HG02943 (cell line): ENCODE measurements at regions not wholly inside any gene's neighbourhood (a gene's known extent, or its start where the extent isn't known, plus 50 kb on each side); places are given as distances from the start of the nearest gene placed in this dataset.

Source experiments
- ATAC-seq: cut with Tn5 transposase; IDR thresholded peaks from one replicate; pipeline ENCODE4 v1.9.1; 2021; ENCODE audit warnings: mild to moderate bottlenecking, low read depth, moderate library complexity; ENCODE audit not compliant: unreplicated experiment

DNA sequence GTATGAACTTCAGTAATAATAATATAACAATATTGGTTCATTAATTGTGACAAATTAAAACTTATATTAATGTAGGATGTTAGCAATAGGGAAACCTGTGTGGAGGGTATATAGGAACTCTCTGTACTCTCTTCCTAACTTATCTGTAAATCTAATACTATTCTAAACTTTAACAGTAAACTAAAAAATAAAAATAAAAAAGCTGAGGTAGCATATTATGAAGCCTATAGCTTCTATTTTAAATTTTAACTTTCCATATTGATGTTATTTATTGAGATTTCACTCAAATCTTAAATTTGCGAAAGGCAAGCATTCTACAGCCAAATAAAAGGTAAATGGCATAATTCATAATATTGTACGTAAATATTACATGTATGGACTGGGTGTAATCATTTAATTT lies 326.4 kb downstream of the MEI4 start:
- ATAC-seq, result no peak

DNA sequence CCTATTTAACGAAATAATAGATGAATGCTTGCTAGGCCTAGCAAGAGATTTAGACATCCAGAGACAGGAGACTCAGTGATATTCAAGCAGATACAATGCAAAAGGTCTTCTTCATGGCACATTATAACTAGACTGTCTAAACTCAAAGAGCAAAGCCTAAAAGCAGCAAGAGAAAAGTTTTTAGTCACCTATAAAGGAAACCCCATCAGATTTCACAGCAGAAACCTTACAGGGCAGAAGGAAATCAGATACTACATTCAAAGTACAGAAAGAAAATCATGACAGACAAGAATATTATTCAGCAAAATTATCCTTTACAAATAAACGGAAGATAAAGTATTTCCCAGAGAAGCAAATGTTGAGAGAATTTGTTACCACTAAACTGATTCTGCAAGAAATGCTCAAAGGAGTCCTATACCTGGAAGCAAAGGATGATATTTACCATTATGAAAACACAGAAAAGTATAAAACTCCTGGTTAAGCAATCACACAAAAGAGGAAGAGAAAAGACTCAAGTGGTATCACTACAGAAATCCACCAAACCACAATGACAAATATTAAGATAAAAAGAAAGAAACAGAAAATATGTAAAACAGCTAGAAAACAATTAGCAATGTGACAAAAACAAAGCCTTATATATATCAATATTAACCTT lies 333.7 kb downstream of the MEI4 start:
- no peak for ATAC-seq

DNA sequence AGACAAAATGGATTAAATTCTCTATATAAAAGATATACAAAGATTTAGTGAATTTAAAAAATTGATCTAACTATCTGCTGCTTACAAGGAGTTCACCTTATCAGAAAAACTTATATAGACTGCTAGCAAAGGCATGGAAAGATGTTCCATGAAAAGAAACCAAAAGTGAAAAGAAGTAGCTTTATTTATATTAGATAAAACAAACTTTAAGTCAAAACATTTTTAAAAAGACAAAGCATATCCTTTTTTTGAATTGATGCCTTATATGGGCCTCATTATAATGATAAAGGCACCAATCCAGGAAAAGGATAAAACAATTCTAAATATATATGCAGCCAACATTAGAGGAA lies 334.2 kb downstream of the MEI4 start:
- no peak for ATAC-seq

DNA sequence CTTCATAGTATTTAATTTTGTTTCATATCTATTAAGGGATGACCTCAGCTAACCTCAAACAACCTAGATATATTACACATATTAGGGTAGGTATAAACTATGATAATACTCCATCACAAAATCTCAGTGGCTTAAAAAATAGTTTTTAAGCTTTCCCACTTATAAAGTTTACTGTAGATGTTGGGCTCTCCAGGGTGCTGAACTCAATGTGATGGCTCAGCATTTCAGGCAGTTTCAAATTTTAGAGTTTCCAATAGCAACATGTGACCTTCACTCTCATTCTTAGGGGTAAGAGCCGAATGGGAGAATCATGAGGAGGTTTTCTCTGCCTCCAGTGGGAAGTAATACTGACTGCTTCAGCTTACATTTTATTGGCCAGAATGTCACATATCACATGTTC lies 357.3 kb downstream of the MEI4 start:
- ATAC-seq, result no peak

DNA sequence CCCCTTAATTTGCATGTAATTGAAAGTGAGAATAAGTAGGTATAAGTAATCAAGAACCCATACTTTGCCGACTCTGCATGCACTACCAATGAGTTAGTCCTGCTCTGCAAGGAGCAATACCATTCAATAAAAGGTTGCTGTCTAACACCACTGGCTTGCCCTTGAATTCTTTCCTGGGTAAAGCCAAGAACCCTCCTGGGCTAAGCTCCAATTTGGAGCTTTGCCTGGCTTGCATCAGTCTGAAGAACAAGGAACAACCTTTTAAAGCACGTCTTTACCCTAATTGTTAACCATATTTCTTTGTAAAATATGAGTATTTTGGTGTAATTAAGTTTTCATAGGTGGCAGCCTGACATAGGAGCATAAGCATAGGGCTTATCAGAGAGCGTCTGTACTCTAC lies 367.7 kb downstream of the MEI4 start:
- ATAC-seq, result no peak

DNA sequence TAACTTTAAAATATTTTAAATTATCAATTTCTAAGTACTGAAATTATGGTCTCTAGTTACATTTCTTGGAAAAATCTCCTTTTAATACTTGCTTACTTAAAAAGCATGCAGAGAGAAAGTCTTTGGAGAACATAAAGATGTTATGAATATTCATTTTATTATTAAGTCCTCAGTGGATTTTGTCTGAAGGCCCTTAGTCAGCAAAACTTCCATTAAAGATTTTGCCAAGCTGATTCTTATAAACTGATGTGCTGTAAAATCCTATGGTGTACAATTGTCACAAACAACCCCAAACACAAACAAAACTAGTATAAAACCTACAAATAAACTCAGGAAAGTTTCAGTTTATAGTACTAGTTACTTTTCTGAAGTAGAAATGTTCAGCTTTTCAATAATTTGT lies 372.7 kb downstream of the MEI4 start:
- no peak for ATAC-seq

DNA sequence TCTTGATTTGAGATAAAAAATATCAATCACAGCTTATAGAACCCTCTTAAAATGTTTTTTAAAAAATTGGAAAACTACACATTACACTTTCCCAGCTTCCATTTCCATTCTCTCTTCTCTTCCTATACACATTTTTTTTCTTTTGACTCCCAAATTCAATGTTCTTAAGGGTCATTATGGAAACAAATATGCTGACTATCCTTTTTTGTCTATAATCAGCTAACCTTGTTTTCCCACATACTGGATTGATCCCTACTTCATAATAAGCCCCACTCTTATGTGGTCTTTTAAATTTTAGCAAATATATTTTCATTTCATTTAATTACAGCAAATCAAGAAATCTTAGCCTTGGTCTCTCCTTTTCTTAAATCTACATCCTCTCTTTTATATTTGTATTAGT lies 378.4 kb downstream of the MEI4 start:
- no peak for ATAC-seq

DNA sequence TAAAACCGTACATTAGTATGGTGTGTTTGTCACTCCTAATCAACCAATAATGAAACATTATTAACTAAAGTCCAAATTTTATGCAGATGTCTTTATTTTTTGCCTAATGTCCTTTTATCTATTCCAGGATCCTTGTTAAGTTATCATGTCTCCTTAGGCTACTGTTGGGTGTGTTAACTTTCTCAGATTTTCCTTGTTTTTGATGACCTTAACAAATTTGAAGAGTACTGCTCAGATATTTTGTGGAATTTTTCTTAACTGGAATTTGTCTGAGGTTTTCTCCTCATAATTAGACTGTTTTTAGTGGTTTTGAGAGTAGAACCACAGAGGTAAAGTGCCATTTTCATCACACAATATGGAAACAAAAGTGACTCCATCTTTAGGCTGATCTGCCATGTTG lies 406.3 kb downstream of the MEI4 start:
- ATAC-seq, result no peak

DNA sequence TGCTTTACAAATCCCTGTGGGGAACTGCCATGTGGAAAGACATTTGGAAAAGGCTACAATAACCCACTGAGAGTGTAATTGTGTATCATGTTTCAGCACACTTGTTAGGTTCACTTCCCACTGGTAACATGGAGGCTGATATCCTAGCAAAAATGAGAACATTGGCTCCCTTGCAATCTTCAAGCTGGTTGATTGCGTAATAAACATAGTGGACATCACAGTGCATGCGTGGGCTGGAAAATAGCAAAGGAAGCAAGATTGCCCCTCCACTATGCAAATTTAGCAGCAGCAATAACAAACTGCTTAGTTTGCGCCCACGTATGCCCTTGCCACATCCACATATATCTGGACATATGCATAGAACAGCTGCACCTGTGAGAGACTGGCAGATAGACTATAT lies 410.2 kb downstream of the MEI4 start:
- ATAC-seq, result no peak

DNA sequence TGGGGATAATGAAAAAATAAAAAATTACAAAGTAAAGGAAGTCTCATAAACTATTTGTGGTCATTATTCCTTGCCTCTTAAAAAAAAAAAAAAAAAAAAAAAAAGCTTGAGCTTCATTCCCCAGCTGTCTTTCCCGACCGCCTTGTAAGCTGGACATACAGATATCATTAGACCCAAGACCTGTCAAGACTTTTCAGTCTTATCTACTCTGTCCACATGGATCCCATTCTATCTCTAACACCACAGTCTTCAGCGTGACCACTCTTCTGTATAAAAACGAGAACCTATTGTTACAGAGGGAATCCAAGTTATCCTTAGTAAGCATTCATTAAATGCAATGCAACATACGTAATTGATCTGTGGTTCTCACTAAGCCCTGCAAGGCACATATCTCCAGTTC lies 423.5 kb downstream of the MEI4 start:
- ATAC-seq, result no peak

DNA sequence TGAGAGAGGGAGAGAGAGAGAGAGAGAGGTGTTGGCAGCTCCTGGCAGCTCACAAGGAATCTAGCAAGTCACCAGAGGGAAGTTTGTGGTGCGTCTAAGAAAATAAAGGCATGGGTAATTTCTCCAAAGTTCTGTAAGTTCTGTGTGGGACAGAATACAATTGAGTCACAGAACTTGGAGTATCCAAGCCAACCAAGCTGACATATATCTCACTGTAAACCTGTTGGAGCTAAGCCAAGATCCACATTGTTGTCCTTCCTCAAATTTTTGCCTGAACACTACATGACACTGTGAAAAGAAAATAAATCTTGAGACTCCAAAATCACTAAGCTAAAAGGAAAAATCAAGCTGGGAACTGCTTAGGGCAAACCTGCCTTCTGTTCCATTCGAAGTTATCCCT lies 436.7 kb downstream of the MEI4 start:
- ATAC-seq, result no peak

DNA sequence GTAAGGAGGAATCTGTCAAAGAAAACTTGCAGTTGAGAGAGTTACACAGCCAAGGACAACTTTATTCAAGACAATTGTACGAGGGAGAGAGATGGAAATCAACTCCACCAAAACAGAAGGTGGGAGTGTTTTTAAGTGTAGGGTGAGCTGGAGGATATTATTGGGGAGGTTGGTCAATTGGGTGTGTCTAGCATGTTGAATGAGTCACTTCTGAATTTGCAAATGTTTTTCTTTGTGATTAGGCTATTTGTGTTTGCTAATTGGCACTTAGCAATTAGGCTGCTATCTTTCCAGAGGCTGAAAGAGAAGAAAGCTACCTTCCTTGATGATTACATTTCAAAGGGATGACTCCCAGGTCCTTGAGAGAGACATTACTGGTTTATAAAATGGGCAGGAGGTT lies 441.1 kb downstream of the MEI4 start:
- no peak for ATAC-seq

DNA sequence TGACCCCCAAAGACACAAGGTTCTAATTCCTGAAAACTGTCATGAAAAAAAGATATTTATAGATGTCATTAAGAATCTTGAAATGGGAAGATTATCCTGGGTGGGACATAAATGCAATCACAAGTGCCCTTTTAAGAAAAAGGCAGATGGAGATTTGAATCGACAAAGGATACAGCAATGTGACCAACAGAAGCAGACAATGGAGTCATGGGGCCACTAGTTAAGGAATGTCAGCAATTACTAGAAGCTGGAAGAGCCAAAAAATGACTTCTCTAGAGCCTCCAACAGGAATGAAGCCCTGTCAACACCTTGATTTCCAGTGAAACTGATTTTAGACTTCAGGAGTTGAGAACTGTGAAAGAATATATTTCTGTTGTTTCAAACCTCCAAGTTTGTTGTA lies 448.5 kb downstream of the MEI4 start:
- no peak for ATAC-seq

DNA sequence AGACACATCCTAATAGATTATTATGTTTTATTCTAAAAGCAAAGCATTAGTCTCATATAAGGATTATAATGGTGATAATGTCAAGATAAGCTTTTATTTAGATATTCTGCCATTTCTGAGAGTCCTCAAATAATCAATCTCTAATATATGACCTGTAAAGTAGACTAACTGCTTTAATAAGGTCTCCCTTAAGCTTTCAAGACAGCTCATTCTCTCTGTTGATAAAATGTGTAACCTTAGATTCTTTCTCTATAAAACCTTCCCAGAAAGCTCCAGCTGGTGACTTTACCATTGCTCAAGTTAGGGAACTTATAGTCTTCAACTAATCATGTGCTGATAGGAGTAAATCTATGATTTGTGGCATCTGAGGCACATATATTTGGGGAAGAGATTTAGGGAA lies 457.8 kb downstream of the MEI4 start:
- ATAC-seq, result no peak

DNA sequence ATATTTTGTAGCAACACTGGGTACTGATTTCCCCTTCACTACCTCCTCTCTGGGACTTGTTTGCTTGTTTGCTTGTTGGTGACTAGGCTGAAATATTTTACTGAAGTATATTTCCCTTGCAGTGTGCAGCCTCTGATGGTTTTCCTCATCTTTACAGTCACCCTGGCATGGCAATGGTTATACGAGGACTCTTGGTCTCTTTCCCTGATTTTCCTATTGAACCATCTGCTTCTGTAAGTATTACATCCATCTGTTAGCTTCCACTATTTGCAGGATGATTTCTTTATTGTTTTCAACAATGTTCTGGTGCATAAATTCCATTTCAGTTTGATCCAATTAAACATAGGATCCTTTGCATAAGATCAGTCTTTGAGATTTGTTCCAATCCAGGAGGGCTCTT lies 465.1 kb downstream of the MEI4 start:
- ATAC-seq, result no peak

DNA sequence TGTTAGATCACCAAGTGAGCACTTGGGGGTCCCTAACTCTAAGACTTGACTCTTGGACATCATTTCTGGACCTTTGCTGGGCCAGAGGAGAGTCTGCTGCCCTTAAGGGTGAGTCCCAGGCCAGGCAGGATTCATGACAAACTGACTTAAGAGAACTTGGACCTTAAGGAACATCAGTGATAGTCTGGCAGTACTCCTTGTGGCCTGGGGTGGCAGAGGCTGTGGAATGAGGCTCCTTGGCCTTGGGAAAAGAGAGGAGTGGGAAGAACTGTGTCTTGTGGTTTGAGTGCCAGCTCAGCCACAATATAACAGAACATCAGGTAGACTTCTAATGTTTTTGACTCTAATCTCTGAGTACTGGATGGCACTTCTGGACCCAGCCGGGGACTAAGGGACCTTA lies 478.7 kb downstream of the MEI4 start:
- ATAC-seq, result no peak

DNA sequence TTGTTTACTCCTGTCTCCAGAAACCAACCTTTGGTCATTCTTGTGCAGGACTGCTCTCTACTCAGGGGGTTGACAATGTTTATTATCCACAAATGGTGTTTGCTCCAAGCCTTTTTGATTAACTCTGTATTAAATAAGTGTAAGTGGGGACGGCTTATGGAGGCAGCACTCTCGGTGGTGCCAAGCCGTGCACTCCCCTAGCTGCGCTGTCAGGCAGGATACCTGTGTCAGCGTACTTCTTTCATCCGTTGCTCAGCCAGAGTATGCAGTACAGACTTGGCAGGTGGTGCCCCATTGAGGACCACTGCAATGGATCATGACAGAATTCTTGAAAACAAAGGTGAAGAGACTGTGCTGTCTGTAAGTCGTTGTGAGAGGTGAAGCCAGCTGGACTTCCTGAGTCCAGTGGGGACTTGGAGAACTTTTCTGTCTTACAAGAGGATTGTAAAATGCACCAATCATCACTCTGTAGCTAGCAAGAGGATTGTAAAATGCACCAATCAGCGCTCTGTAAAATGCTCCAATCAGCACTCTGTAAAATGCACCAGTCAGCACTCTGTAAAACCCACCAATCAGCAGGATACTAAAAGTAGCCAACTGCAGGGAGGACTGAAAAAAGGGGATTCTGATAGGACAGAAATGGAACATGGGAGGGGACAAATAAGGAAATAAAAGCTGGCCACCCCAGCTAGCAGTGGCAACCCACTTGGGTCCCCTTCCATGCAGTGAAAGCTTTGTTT lies 480.0 kb downstream of the MEI4 start:
- no peak for ATAC-seq

DNA sequence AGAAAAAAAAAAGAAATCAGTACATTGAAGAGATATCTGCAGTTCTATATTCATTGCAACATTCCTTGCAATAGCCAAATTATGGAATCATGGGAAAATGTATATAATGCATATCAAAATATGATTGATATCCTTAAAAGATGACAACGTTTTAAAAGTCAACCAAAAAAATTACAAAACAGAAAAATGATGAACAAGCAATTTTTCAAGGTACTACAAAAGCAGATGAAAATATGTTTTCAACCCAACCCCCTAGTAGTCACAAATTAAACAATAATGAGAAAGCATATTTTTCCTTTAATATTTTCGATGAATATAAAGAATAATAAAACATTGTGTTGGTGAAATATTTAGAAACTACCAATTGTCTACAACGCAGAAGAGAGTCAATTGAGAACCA lies 497.6 kb downstream of the MEI4 start:
- no peak for ATAC-seq

DNA sequence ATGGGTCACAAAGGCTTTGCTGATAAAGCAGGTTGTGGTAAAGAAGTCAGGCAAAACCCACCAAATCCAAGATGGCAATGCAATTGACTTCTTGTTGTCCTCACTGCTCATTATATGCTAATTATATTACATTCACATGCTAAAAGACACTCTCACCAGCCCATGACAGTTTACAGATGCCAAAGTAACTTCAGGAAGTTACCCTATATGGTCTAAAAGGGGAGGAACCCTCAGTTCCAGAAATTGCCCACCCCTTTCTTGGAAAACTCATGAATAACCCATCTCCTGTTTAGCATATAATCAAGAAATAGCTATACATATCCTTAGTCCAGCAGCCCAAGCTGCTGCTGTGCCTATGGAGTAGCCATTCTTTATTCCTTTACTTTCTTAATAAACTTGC lies 501.1 kb downstream of the MEI4 start:
- ATAC-seq, result no peak

DNA sequence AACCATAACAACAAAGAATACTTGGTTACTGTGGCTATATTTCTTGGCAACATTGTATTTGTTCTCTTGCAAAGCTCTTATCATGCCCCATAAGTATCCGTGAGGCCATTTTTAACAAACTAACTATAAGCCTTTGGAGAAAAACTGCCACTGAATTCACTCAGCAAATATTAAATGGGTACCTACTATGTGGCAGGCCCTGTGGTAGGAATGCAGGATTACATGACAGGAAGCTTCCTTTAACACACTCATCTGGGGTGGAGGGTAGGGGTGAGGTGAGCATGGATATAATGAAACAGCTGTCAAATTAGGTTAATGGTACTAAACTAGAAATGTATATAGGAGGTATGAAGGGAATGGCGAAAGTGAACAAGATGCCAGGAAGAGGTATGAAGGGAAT lies 504.8 kb downstream of the MEI4 start:
- no peak for ATAC-seq

DNA sequence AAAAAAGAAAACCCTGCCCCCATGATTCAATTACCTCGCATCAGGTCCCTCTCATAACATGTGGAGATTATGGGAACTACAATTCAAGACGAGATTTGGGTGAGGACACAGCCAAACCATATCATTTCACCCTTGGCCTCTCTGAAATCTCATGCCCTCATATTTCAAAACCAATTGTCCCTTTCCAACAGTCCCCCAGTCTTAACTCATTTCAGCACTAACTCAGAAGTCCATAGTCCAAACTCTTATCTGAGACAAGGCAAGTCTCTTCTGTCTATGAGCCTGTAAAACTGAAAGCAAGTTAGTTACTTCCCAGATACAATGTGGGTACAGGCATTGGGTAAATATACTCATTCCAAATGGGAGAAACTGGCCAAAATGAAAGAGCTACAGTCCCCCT lies 536.1 kb downstream of the MEI4 start:
- no peak for ATAC-seq

DNA sequence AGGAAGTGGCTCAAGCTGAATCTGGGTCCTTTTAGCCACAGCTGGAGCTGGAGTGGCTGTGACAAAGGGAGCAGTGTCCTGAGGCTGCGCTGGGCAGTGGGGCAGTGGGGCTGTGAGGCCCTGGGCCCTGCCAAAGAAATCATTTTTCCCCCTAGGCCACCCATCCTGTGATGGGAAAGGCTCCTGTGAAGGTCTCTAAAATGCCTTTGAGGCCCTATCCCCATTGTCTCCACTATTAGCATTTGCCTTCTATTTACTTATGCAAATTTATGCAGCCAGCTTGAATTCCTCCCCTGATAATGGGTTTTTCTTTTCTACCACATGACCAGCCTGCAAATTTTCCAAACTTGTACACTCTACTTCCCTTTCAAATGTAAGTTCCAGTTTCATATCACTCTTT lies 539.2 kb downstream of the MEI4 start:
- no peak for ATAC-seq

DNA sequence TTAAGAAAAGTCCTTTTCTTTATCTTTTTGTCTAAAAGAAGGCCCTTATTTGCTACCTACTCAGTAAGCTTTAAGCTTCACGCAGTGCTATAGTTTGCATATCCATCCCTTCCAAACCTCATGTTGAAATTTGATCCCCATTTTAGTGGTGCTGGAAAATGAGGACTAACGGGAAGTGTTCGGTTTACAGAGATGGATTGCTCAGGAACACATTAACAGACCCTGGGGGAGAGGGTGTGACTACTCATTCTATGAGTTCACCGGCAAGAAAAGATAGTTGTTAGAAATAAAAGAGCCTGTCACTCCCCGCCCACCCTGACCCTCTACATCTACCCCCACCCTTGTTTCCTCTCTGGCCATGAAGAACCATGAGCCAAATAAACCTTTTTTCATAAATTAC lies 546.2 kb downstream of the MEI4 start:
- no peak for ATAC-seq
